ENCODE measurements at regions not wholly inside any gene's neighbourhood (a gene's known extent, or its start where the extent isn't known, plus 50 kb on each side); places are given as distances from the start of the nearest gene placed in this dataset.

GRCh38 chr3:80889535-80889934 lies 871.9 kb downstream of the GBE1 start:
- TF ChIP-seq CTCF (IDR thresholded peaks at IDR 0.05; ENCODE audit: low read depth, low read length, missing input control) (no peak), EGR1 (IDR thresholded peaks at IDR 0.05; ENCODE audit: low read depth in 2 of 2) (no peak), REST (IDR thresholded peaks at IDR 0.05) (no peak), JUND (IDR thresholded peaks at IDR 0.05) (no peak), HNF4A (conservative IDR thresholded peaks at IDR 0.05) (no peak), SP1 (IDR thresholded peaks at IDR 0.05) (no peak), FOXA2 (IDR thresholded peaks at IDR 0.05) (no peak), MAX (IDR thresholded peaks at IDR 0.05) (no peak), RAD21 (IDR thresholded peaks at IDR 0.05) (no peak)
